GM12873 (cell line): ENCODE measurements at regions not wholly inside any gene's neighbourhood (a gene's known extent, or its start where the extent isn't known, plus 50 kb on each side); places are given as distances from the start of the nearest gene placed in this dataset.

Experiments used
- CTCF ChIP-seq: IDR thresholded peaks from 2 replicates; pipeline ENCODE4 v1.5.1; 2012; ENCODE audit warnings: low read depth, mild to moderate bottlenecking, moderate library complexity, low read length, control low read depth; ENCODE audit not compliant: insufficient read depth; ENCODE audit errors: missing control alignments

GRCh38 chr12:88957358-88957757 is 377.1 kb upstream of the KITLG start:
- no peak for TF ChIP-seq CTCF

- no peak for TF ChIP-seq CTCF
Observed at GRCh38 chr12:88955531-88955930, 375.3 kb upstream of the KITLG start.

GRCh38 chr12:88953029-88953586 is 372.8 kb upstream of the KITLG start:
- no peak for TF ChIP-seq CTCF

DNA sequence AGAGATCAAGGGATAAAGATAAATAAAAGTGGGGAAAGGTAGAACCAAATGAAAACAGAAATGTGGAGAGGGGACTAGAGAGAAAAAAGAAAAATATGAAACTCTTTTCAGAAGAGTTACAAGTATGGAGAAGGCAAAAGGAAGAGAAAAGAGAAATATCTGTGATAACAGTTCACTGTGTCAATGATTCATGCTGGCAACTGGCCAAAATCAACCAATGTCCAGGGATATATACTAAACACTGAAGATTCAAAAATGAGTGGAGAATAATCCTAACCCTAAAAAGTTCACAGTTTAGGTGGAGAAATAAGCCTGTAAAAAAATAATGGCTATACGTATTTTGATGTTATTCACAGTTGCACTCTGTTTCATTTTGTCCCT is 372.3 kb upstream of the KITLG start:
- TF ChIP-seq CTCF: no peak

DNA sequence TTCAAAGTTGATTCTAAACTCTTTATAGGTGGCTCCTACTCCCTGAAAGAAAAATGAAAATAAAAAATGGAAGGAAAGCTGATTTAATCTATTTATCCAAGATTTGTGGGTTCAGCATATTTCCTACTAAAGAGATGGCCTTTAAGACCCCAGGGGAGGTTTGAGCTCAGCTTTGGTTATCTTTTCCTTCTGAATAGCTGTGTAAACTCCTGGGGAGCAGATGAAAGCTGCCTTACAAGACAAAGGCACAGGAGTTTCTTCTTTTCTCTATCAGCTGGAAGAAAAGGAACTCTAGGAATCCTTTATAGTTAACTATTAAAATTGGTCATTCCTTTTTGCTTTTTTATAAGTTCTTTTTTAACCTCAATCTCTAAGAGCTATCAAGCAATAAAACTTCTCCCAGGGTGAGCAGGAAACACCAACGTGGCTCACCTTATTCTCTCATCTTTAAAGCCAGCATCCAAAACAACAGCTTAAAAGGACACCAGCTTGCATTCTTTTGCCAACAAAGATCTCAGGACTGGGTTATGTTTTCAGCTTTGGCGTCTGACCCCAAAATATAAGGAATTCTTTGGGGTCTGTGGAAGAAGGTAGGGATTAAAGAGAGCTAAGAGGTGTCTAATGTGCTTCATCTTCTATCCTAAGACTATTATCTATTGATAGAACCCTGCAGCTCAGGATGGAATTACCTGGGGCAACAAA is 371.7 kb upstream of the KITLG start:
- no peak for TF ChIP-seq CTCF

DNA sequence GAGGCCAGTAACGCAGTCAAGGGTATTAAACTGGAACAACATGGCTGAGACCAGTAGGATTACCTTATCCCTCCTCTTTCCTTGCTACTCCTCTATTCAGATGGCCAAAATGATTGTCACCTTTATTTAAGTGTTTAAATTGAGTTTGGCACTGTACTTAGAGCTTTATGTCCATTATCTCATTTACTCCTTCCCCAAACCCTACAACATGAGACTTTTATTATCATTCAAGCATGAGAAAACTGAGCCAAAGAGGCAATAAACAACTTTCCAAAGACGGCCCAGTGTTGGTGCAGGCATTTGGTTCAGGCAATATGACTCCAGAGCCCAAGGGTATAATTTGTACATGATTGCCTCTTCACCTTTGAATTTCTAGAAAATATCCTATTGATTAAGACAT is 370.9 kb upstream of the KITLG start:
- no peak for TF ChIP-seq CTCF

DNA sequence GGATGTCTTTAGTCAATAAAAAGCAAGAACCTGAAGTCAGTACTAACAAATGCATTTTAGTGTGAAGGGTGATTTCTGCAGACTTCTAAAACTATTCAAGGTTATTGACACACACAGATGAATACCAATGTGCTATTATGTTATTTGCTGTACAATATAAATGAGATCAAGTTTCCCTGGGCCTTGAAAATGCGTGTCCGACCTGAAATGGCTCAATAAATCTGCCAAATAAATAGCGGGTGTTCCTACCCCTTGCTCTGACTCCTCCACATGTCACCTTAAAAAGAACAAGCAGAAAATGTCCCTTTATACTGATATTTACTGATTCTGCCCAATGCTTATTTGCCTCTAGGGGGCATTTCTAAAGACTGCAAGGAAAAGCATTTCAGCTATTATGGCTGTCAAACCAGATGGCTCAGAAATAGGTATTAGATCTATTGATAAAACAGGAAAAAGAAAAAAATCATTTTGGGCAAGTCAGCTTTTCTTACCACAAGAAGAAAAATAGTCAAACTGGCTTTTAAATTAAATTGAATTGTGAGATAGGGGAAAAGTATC is 367.3 kb upstream of the KITLG start:
- TF ChIP-seq CTCF: no peak
